H1 (cell line): ENCODE measurements at regions not wholly inside any gene's neighbourhood (a gene's known extent, or its start where the extent isn't known, plus 50 kb on each side); places are given as distances from the start of the nearest gene placed in this dataset.

ENCODE experiments used
- KDM4A ChIP-seq: IDR thresholded peaks from one replicate; pipeline ENCODE4 v1.7.1; 2012; ENCODE audit warnings: low read depth, mild to moderate bottlenecking, moderate library complexity, low read length, inconsistent platforms; ENCODE audit not compliant: severe bottlenecking
- PHF8 ChIP-seq: fragments of 200-600 bp; sonication (generic); conservative IDR thresholded peaks from 2 replicates; pipeline ENCODE4 v1.7.1; 2012; ENCODE audit warnings: low read depth, mild to moderate bottlenecking, inconsistent platforms, low read length, moderate library complexity
- TCF12 ChIP-seq: IDR thresholded peaks from 2 replicates; pipeline ENCODE4 v1.6.1; 2011; ENCODE audit warnings: low read depth, mild to moderate bottlenecking, low read length

DNA sequence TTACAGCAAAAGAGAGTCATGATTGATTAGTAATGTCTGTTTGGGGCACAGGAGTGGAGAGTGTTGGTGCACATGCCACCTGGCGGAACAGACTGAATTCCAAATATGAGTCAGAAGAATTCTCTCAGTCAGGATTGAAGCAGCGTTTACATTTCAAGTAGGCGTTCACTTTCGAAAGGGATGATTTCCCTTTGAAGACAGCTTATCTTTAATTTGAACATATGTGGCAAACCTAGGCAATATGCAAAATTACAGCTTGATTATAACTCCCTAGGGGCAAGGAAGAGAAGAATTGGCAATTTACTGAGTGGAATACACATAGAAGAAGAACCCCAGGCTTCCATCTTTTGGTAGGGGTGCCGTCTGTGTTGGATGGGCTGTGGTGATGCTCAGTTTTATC is 235.8 kb downstream of the HAPSTR1 start (continued):
- TF ChIP-seq KDM4A = no peak
- no peak for TF ChIP-seq TCF12
- TF ChIP-seq PHF8 = no peak
